ENCODE measurements at regions not wholly inside any gene's neighbourhood (a gene's known extent, or its start where the extent isn't known, plus 50 kb on each side); places are given as distances from the start of the nearest gene placed in this dataset.

DNA sequence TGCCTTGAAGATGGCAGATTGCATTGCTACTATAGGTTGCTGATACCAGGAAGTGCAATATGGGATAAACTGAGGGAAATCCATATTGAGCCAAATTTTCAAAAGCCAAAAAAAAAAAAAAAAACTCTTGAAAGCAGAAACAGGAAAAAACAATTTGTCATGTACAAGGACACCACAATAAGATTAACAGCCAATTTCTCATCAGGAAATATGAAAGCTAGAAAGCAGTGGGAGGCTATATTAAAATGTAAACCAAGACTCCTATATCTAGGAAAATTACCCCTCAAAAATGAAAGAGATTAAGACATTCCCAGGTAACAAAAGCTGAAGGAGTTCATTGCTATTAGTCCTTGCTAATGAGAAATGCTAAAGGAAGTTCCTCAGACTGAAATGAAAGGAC is 462.8 kb upstream of the DPH6 start:
- no peaks in the 10 kb centered on the region for H3K36me3 ChIP-seq (ENCODE audit: insufficient read depth, low read length)
- H3K27ac ChIP-seq (ENCODE audit: low read length) = no peak overlapping the region
- no peak overlapping the region for H3K9ac ChIP-seq (ENCODE audit: low read length)
- H3K9me2 ChIP-seq (ENCODE audit: insufficient read depth, low read length) = no peaks in the 10 kb centered on the region
- no peak overlapping the region for H3K4me3 ChIP-seq (ENCODE audit: low read length)
- no peaks in the 10 kb centered on the region for H4K20me1 ChIP-seq (ENCODE audit: insufficient read depth)
- no peaks in the 10 kb centered on the region for H3F3A ChIP-seq (ENCODE audit: insufficient read depth, low read length, poor library complexity, severe bottlenecking)
- TF ChIP-seq MXI1 (conservative IDR thresholded peaks at IDR 0.05; ENCODE audit: poor library complexity, severe bottlenecking) (no peak), EZH2 (IDR thresholded peaks at IDR 0.05; ENCODE audit: borderline replicate concordance, insufficient read depth, low read length, poor library complexity, severe bottlenecking) (no peak), POLR2AphosphoS5 (IDR thresholded peaks at IDR 0.05) (no peak), RAD21 (conservative IDR thresholded peaks at IDR 0.05) (no peak), EP300 (conservative IDR thresholded peaks at IDR 0.05; ENCODE audit: poor library complexity, severe bottlenecking) (no peak), SMC3 (conservative IDR thresholded peaks at IDR 0.05; ENCODE audit: poor library complexity) (no peak), TAF1 (IDR thresholded peaks at IDR 0.05; ENCODE audit: low read depth) (no peak)
- TF ChIP-seq, protein P1, sequence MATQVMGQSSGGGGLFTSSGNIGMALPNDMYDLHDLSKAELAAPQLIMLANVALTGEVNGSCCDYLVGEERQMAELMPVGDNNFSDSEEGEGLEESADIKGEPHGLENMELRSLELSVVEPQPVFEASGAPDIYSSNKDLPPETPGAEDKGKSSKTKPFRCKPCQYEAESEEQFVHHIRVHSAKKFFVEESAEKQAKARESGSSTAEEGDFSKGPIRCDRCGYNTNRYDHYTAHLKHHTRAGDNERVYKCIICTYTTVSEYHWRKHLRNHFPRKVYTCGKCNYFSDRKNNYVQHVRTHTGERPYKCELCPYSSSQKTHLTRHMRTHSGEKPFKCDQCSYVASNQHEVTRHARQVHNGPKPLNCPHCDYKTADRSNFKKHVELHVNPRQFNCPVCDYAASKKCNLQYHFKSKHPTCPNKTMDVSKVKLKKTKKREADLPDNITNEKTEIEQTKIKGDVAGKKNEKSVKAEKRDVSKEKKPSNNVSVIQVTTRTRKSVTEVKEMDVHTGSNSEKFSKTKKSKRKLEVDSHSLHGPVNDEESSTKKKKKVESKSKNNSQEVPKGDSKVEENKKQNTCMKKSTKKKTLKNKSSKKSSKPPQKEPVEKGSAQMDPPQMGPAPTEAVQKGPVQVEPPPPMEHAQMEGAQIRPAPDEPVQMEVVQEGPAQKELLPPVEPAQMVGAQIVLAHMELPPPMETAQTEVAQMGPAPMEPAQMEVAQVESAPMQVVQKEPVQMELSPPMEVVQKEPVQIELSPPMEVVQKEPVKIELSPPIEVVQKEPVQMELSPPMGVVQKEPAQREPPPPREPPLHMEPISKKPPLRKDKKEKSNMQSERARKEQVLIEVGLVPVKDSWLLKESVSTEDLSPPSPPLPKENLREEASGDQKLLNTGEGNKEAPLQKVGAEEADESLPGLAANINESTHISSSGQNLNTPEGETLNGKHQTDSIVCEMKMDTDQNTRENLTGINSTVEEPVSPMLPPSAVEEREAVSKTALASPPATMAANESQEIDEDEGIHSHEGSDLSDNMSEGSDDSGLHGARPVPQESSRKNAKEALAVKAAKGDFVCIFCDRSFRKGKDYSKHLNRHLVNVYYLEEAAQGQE (IDR thresholded peaks at IDR 0.05; ENCODE audit: borderline replicate concordance) = no peak
- TF ChIP-seq, protein P2, sequence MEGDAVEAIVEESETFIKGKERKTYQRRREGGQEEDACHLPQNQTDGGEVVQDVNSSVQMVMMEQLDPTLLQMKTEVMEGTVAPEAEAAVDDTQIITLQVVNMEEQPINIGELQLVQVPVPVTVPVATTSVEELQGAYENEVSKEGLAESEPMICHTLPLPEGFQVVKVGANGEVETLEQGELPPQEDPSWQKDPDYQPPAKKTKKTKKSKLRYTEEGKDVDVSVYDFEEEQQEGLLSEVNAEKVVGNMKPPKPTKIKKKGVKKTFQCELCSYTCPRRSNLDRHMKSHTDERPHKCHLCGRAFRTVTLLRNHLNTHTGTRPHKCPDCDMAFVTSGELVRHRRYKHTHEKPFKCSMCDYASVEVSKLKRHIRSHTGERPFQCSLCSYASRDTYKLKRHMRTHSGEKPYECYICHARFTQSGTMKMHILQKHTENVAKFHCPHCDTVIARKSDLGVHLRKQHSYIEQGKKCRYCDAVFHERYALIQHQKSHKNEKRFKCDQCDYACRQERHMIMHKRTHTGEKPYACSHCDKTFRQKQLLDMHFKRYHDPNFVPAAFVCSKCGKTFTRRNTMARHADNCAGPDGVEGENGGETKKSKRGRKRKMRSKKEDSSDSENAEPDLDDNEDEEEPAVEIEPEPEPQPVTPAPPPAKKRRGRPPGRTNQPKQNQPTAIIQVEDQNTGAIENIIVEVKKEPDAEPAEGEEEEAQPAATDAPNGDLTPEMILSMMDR (IDR thresholded peaks at IDR 0.05; ENCODE audit: poor library complexity, severe bottlenecking) = no peak
- no peaks in the 10 kb centered on the region for H3K9me3 ChIP-seq (ENCODE audit: low read length)
- no peak overlapping the region for H2AFZ ChIP-seq (ENCODE audit: low read depth, low read length)
- no peaks in the 10 kb centered on the region for H3K79me2 ChIP-seq (replicated peaks; ENCODE audit: insufficient read depth, low read length)
- no peak overlapping the region for H3K4me2 ChIP-seq (ENCODE audit: low read length)
- no peaks in the 10 kb centered on the region for H3K27me3 ChIP-seq (ENCODE audit: insufficient read depth, low read depth, low read length)

DNA sequence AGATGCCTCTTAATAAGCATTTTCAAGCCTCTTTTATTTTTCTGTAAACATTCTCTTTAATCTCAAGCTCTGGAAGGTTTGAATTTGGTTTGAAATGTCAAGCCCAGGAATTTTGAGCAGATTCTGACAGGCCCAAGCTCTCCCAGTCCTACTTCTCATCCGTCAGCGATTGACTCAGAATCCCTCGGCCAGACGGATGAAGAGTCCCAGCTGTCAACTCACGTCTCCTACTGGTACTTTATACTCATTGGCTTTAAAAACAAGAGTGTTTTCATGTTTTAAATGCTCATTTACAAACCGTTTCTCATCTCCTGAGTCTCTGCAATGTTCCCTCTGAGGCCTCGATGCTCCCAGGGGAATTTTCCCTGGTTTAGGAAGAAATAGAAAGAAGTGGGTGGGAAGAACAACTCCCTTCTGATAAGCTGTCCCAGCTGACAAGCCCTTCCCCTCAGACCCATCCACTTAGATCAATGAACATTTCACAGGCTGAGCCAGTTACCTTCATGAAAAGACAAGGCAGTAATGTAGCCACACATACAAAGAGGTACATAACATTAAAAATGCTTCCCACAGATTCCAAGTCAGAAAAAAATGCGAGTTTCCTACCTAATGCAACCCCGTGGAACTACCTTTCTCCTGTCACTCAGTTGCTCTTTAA is 478.2 kb upstream of the DPH6 start:
- Histone ChIP-seq H3K4me3 (ENCODE audit: low read length) (no peak overlapping the region), H3K79me2 (replicated peaks; ENCODE audit: insufficient read depth, low read length) (no peaks in the 10 kb centered on the region), H3K27me3 (ENCODE audit: insufficient read depth, low read depth, low read length) (no peaks in the 10 kb centered on the region), H3K27ac (ENCODE audit: low read length) (no peak overlapping the region), H3K36me3 (ENCODE audit: insufficient read depth, low read length) (no peaks in the 10 kb centered on the region), H4K20me1 (ENCODE audit: insufficient read depth) (no peaks in the 10 kb centered on the region), H3F3A (ENCODE audit: insufficient read depth, low read length, poor library complexity, severe bottlenecking) (no peaks in the 10 kb centered on the region), H3K4me2 (ENCODE audit: low read length) (peak overlapping the region; percentile 7), H2AFZ (ENCODE audit: low read depth, low read length) (peak overlapping the region; percentile 14), H3K9me3 (ENCODE audit: low read length) (no peaks in the 10 kb centered on the region), H3K9ac (ENCODE audit: low read length) (no peak overlapping the region), H3K9me2 (ENCODE audit: insufficient read depth, low read length) (no peaks in the 10 kb centered on the region)
- TF ChIP-seq EP300 (conservative IDR thresholded peaks at IDR 0.05; ENCODE audit: poor library complexity, severe bottlenecking) (peak; percentile 18), EZH2 (IDR thresholded peaks at IDR 0.05; ENCODE audit: borderline replicate concordance, insufficient read depth, low read length, poor library complexity, severe bottlenecking) (no peak), POLR2AphosphoS5 (IDR thresholded peaks at IDR 0.05) (no peak)
- TF ChIP-seq, protein P2 (IDR thresholded peaks at IDR 0.05; ENCODE audit: poor library complexity, severe bottlenecking) = no peak
- TF ChIP-seq, protein P1 (IDR thresholded peaks at IDR 0.05; ENCODE audit: borderline replicate concordance) = peak; percentile 20

All from neural cell (in vitro differentiated cells).